ENCODE measurements at regions not wholly inside any gene's neighbourhood (a gene's known extent, or its start where the extent isn't known, plus 50 kb on each side); places are given as distances from the start of the nearest gene placed in this dataset.

DNA sequence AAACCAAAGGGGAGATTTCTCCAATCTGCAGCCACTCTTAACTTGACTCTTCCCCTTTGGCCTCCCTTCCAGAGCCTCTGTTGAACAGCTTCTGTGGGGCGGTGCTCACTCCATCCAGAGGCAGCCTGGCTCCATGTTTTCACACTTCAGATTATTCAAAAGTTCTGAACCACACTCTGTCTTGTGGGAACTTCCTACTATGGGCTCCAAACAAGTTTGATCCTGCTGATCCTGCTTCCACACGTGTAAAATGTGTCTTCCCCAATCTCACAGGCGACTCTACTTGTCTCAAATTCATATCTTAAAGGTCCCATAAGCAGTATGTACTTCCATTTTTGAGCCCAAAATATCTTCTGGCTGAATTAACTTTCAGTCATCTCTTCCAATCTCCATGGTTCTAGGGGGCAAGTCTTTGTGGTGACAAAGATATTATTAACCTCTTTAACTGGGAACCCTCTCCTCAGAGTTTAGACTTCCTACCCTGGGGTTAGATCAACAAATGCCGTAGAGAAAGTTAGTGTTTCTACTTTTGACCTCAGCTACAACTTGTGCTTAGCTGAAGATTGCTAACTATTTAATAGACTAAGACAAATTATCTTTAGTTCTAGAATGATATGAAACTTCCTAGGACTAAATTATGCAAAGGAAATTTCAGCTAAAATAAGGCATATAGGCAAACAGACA lies 176.3 kb upstream of the BCL6 start:
- H3K27me3 Mint-ChIP-seq (ENCODE audit: low read depth in 3 of 3): peaks cover 4 to 11% (median 7%) of the 10 kb centered on the region in 3 donors
- peak overlapping the region in 3 of 5 donors; percentile 19 to 42 (median 33) for H3K4me3 Mint-ChIP-seq
- H3K4me1 Mint-ChIP-seq: peaks cover 59 to 73% of the 10 kb centered on the region in 2 donors
- peak overlapping the region; percentile 23 to 83 (median 44) for H3K27ac Mint-ChIP-seq
- peaks cover 0 to 12% (median 6%) of the 10 kb centered on the region in 6 donors for H3K9me3 Mint-ChIP-seq
- H3K36me3 Mint-ChIP-seq: peaks cover 4 to 8% (median 5%) of the 10 kb centered on the region in 3 donors
- DNase-seq: no peak

DNA sequence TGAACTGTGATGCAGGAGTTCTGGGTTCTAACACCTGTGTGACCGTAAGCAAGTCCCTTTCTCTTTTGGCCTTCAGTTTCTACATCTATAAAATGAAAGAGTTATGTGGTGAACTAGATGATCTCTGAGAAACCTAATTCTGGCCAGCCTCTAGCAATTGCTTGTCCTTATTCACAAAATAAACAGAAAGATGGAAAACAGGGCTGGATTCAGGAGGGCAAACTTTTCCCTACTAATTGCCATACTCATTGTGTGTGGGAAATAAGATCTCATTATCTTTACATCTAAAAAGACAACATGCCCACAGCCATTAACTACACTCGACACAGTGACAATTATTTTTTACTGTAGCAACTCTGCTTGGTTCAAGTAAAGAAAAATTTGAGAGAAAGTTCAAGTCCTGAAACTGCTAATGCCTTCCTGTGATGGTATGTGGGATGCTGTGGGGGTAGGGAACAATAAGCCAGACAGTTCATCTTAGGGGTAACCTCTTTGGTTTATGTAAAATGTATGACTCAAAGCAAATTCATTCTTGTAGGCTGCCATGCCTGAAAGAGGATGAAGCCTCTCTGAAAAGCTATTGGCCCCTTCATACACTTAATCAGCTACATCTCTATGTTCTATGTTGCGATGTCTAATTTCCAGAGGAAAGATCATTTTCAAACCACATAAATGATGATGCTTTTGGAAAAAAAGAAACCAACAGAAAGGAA lies 177.6 kb upstream of the BCL6 start:
- peaks cover 0 to 12% (median 6%) of the 10 kb centered on the region in 6 donors for H3K9me3 Mint-ChIP-seq
- no peak for DNase-seq
- H3K4me1 Mint-ChIP-seq: peaks cover 58 to 74% of the 10 kb centered on the region in 2 donors
- H3K27me3 Mint-ChIP-seq (ENCODE audit: low read depth in 3 of 3): peaks cover 4 to 11% (median 7%) of the 10 kb centered on the region in 3 donors
- peaks cover 4 to 8% (median 5%) of the 10 kb centered on the region in 3 donors for H3K36me3 Mint-ChIP-seq
- H3K27ac Mint-ChIP-seq: peak overlapping the region in 3 of 6 donors; percentile 2 to 44 (median 19)
- H3K4me3 Mint-ChIP-seq: no peak overlapping the region

DNA sequence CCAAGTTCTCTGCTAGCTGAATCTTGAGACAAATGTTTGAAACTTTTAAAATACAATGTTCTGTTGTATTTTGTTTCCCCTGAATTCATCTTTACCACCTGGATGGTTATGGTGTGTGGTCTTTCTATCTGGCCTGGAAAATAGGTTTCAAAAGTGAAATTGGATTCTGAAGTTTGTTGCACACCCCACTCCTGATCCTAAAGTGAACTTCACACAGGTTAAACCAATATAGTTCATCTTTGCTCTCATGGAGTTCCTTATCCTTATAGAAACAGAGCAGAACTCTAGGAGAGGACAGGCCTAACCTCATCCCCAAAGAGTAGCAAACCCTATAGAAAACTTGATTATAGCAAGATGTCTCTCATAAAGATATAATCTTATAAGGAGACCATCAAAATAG lies 179.4 kb upstream of the BCL6 start:
- Mint-ChIP-seq H3K9me3 (peaks cover 0 to 12% (median 6%) of the 10 kb centered on the region in 6 donors), H3K4me1 (peaks cover 43 to 70% of the 10 kb centered on the region in 2 donors), H3K27me3 (ENCODE audit: low read depth in 3 of 3) (peaks cover 1 to 4% (median 3%) of the 10 kb centered on the region in 3 donors), H3K4me3 (no peak overlapping the region), H3K27ac (no peak overlapping the region), H3K36me3 (peaks cover 4 to 8% (median 5%) of the 10 kb centered on the region in 3 donors)
- no peak for DNase-seq

DNA sequence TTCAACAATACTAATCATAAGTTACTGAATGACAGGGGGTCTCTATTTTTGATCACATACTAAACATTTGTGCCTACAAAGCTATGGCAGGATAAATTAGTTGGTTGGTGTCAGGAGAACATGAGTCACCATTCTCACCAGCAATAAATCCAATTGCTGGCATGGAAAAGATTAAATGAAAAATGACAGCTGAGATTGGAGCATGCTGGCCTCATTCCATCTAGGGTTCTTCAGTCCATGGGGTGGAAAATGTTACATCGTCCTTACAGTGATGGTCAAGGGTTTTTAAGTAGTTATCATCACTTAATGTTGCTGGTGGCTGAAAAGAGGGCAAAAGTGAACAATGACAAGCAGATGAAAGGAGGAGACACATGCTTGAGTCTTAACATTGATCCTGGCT lies 180.1 kb upstream of the BCL6 start:
- Mint-ChIP-seq H3K4me3 (no peak overlapping the region), H3K27ac (no peak overlapping the region), H3K4me1 (peaks cover 37 to 70% of the 10 kb centered on the region in 2 donors), H3K9me3 (peaks cover 0 to 12% (median 6%) of the 10 kb centered on the region in 6 donors), H3K27me3 (ENCODE audit: low read depth in 3 of 3) (peaks cover 0 to 4% (median 2%) of the 10 kb centered on the region in 3 donors), H3K36me3 (peaks cover 4 to 8% (median 5%) of the 10 kb centered on the region in 3 donors)
- DNase-seq: no peak

DNA sequence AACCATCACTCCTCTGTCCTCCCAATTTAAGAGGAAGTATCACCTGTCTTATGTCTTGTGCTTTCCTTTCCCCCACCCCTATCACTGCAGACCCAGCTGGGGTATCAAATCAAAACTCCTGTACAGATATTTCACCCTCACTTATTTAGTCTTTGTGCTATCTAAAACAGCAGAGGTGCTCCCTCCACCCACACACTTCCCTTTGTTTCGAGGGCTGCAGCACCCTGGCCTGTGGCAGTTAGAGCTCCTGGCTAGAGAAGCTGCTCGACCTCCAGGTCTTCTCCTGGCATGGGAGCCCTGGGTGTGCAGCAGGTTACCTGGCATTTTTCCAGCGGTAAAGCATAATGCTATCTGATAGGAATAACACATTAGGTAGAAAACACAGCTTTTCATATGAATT lies 181.4 kb upstream of the BCL6 start:
- peaks cover 26 to 58% of the 10 kb centered on the region in 2 donors for H3K4me1 Mint-ChIP-seq
- H3K27me3 Mint-ChIP-seq (ENCODE audit: low read depth in 3 of 3): peaks cover 0 to 2% (median 0%) of the 10 kb centered on the region in 3 donors
- peaks cover 0 to 12% (median 6%) of the 10 kb centered on the region in 6 donors for H3K9me3 Mint-ChIP-seq
- no peak for DNase-seq
- H3K4me3 Mint-ChIP-seq: no peak overlapping the region
- H3K36me3 Mint-ChIP-seq: peaks cover 4 to 5% (median 4%) of the 10 kb centered on the region in 3 donors
- H3K27ac Mint-ChIP-seq: peak overlapping the region in 4 of 6 donors; percentile 6 to 50 (median 41)

DNA sequence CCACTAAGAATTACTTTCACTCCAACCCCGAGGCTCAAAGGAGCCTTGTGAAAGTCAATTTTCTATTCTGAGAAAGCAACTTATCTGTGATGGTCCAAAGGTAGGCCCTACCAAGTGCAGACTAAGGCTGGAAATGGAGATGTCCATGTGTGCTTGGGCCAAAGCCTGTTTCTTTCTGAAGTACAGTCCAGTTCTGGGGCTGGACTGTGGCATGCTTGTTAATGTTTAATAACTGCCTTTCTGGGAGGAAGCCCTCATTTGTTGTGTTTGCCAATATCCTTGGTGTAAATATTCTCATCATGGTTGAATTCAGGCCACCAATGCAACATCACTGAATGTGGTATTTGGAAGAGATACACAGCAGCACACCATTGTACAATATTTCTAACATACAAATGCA lies 182.3 kb upstream of the BCL6 start:
- no peak overlapping the region for H3K4me3 Mint-ChIP-seq
- peaks cover 24 to 52% of the 10 kb centered on the region in 2 donors for H3K4me1 Mint-ChIP-seq

DNA sequence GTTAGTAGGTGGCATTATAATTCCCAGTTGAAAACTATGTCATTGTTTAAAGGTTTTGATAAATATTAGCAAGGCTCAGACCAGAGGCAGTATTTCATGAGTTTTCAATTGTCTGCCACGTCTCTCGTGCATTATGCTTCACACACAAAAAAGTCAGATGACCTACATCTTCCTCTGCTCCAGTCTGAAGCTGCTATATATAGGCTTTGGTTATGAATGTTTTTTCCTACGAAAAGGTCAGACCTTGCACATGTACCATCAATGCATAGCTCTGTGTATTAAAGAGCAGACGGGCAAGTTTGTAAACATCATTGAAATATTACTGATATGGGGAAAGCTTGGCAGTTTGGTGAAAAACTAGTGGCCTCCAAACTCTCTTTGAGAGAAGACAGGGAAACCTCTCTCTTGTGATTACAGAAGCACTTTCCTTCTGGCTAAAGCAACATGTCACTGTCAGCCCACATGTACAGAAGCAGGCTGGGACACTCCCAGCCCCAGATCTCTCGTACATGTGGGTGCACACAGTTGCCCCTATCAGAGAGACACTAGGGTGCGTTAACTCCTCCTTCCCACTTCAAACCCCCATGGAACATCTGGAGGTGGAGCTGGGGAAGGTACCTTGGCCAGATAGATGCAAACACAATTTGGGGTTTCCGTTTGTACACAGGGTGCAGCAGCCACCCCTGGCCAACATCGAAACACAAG lies 184.0 kb upstream of the BCL6 start:
- peaks cover 0 to 6% (median 4%) of the 10 kb centered on the region in 6 donors for H3K9me3 Mint-ChIP-seq
- peaks cover 3 to 5% (median 4%) of the 10 kb centered on the region in 3 donors for H3K36me3 Mint-ChIP-seq
- H3K27ac Mint-ChIP-seq: no peak overlapping the region
- no peak for DNase-seq
- peaks cover 20 to 43% of the 10 kb centered on the region in 2 donors for H3K4me1 Mint-ChIP-seq
- H3K4me3 Mint-ChIP-seq: no peak overlapping the region
- H3K27me3 Mint-ChIP-seq (ENCODE audit: low read depth in 3 of 3): peaks cover 0 to 4% (median 0%) of the 10 kb centered on the region in 3 donors

More for the DNA sequence above, 182.3 kb upstream of the BCL6 start:
- peaks cover 0 to 12% (median 6%) of the 10 kb centered on the region in 6 donors for H3K9me3 Mint-ChIP-seq
- no peak for DNase-seq
- H3K27me3 Mint-ChIP-seq (ENCODE audit: low read depth in 3 of 3): peaks cover 0 to 4% (median 0%) of the 10 kb centered on the region in 3 donors
- no peak overlapping the region for H3K27ac Mint-ChIP-seq
- peaks cover 3 to 5% (median 4%) of the 10 kb centered on the region in 3 donors for H3K36me3 Mint-ChIP-seq

DNA sequence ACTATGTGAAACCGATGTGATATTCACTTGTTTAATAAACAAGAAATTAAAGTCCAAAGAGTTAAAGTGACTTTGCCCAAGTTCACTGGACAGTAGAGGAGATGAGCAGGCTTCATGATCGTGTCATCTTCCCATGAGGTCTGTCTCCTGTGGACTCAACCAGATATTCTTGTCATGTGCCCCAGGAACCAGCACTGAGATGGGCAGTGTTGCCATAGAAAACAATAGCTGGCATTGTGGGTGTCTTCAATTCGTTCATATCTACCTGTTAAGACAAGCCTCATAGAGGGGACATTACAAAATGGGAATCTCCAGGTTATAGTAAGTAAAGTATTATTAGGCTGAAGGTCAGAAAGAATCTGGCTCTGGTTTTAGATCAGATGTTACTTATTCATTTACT lies 184.8 kb upstream of the BCL6 start:
- Mint-ChIP-seq H3K9me3 (no peaks in the 10 kb centered on the region), H3K4me3 (no peak overlapping the region), H3K36me3 (no peaks in the 10 kb centered on the region), H3K27ac (no peak overlapping the region), H3K27me3 (ENCODE audit: low read depth in 3 of 3) (peaks cover 0 to 4% (median 0%) of the 10 kb centered on the region in 3 donors), H3K4me1 (peaks cover 26 to 48% of the 10 kb centered on the region in 2 donors)
- no peak for DNase-seq

DNA sequence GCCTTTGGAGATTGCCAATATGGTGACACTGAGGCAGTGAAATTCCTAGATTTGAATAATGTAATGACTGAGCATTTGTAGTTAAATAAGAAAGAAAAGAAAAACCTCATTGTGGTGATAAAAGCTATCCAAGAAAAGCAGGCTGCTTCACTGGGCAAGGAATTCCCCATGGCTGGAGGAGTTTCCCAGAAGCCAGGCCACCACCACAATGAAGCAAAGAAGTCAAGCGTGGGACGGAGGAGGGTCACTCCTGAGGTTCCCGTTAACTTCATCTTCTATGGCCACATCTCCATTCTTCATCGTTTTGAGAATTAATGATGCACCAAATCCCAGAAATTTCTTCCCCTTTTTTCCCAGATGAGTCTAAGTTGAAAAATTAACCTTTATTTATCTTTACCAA lies 185.8 kb upstream of the BCL6 start:
- Mint-ChIP-seq H3K36me3 (no peaks in the 10 kb centered on the region), H3K9me3 (no peaks in the 10 kb centered on the region), H3K27ac (no peak overlapping the region), H3K4me3 (no peak overlapping the region), H3K4me1 (peaks cover 33 to 53% of the 10 kb centered on the region in 2 donors), H3K27me3 (ENCODE audit: low read depth in 3 of 3) (peaks cover 0 to 4% (median 0%) of the 10 kb centered on the region in 3 donors)
- DNase-seq: no peak

DNA sequence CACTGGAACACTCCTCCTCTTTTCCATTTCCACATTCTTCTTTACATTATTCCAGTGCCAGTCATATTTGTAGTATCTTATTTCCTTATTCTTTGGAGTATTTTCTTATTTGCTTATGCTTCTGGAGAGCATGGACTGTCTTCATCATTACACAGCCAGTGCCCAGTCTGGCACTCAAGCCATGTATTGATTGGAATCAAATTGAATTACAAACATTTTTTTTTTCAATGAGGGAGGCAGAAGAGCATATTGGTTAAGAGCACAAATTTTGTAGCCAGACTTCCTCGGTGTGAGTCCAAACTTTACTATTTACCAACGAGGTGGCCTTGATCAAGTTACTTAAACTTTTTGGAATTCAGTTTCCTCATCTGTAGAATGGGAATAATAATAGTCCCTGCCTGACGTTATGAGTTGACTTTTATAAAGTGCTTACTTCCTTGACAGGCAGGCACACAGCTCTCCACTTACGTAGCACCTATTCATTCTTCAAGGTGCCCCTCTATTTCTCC lies 186.6 kb upstream of the BCL6 start:
- no peak overlapping the region for H3K27ac Mint-ChIP-seq
- peaks cover 32 to 53% of the 10 kb centered on the region in 2 donors for H3K4me1 Mint-ChIP-seq
- H3K36me3 Mint-ChIP-seq: no peaks in the 10 kb centered on the region
- no peak overlapping the region for H3K4me3 Mint-ChIP-seq
- no peaks in the 10 kb centered on the region for H3K9me3 Mint-ChIP-seq
- no peak for DNase-seq
- H3K27me3 Mint-ChIP-seq (ENCODE audit: low read depth in 3 of 3): peaks cover 0 to 4% (median 0%) of the 10 kb centered on the region in 3 donors

DNA sequence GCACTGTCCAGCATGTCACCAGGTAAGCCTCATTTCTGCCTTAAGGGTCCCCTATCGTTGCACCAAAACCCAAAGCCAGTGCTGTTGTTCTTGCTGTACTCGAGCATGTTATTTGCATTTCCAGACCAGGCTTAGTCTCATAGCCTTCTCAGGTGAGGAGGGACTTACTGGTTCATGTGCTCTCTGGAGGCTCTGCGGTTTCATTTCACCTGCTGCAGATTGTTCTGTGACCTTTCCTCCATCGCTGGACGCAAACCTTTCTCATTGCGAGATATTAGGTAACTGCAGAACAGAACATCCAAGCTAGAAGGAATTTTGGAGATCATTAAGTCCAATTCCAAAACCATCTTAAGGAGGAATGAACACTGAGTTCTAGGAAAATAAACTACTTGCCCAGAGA lies 187.3 kb upstream of the BCL6 start:
- no peak for DNase-seq
- Mint-ChIP-seq H3K27ac (no peak overlapping the region), H3K36me3 (no peaks in the 10 kb centered on the region), H3K9me3 (no peaks in the 10 kb centered on the region), H3K4me1 (peaks cover 28 to 51% of the 10 kb centered on the region in 2 donors), H3K4me3 (no peak overlapping the region), H3K27me3 (ENCODE audit: low read depth in 3 of 3) (peaks cover 0 to 7% (median 0%) of the 10 kb centered on the region in 3 donors)

DNA sequence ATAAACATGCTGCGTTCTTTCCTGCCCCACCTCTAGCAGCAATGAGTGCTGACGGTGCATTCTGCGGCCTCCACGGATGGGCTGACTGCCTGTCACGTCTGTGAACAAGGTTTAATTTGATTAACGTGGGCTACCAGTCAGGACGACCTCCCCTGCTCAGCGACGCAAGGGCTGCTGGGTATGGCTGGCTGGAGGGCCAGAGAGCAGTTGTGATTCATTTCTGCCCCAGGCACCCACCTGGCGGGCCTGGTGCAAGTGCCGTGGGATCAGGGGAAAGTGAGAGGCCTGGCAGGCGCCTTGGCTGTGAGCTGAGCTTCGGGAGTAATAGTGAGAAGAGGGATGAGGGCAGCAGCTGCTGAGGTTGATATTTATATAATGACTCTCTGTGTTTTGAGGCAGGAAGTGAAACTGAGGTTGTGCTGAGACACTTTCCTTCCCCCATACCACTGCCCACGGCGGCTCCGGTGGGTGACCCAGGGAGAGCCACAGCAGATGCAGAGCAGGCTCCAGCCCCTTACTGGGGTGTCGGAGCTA lies 190.4 kb upstream of the BCL6 start:
- Mint-ChIP-seq H3K27me3 (ENCODE audit: low read depth in 3 of 3) (peaks cover 0 to 7% (median 0%) of the 10 kb centered on the region in 3 donors), H3K36me3 (no peaks in the 10 kb centered on the region), H3K4me3 (peak overlapping the region; percentile 73 to 84 (median 77)), H3K4me1 (peaks cover 26 to 29% of the 10 kb centered on the region in 2 donors), H3K9me3 (no peaks in the 10 kb centered on the region), H3K27ac (peak overlapping the region; percentile 69 to 96 (median 90))
- DNase-seq: peak; percentile 47 to 56 (median 53)

DNA sequence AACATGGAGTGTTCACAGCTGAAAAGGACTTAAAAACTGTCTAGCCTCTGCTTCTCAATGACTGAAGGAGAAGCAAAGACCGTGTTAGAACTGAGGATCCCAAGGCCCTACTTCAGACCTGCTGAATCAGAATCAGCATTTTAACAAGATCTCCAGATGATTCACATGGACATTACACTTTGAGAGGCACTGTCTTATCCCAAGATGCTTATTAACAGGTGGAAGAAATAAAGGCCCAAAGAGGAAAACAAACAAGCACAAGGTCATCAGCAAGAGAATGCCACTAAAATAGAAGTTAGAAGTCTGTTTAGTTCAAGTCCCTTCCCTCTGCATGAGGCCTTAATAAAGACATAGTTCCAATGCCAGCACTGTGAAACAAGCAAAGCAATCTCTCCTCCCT lies 191.4 kb upstream of the BCL6 start:
- DNase-seq: no peak
- Mint-ChIP-seq H3K36me3 (no peaks in the 10 kb centered on the region), H3K4me1 (peaks cover 26 to 29% of the 10 kb centered on the region in 2 donors), H3K4me3 (peak overlapping the region in 4 of 5 donors; percentile 73 to 84 (median 78)), H3K9me3 (no peaks in the 10 kb centered on the region), H3K27ac (peak overlapping the region in 5 of 6 donors; percentile 2 to 96 (median 45)), H3K27me3 (ENCODE audit: low read depth in 3 of 3) (peaks cover 0 to 4% (median 0%) of the 10 kb centered on the region in 3 donors)

All from immature natural killer cell (primary cell).